B cell (primary cell): ENCODE measurements at regions not wholly inside any gene's neighbourhood (a gene's known extent, or its start where the extent isn't known, plus 50 kb on each side); places are given as distances from the start of the nearest gene placed in this dataset.

ENCODE experiments used
- ATAC-seq: fragments of 200-7000 bp; cut with Tn5 transposase; one replicate; pipeline ENCODE4 v1.10.0; 2021; ENCODE audit warnings: low read depth, mild to moderate bottlenecking, moderate number of reproducible peaks, moderate library complexity
- CTCF ChIA-PET: fragments of 350-600 bp; sonication (Branson Sonifier 250); formaldehyde crosslinking; loops from one replicate; lab custom pipeline; 2021; ENCODE audit warnings: antibody characterized with exemption, inconsistent platforms; lab: Charles Lee
- POLR2A ChIA-PET: fragments of 350-600 bp; sonication (Branson Sonifier 250); formaldehyde crosslinking; loops from one replicate; lab custom pipeline; 2021; ENCODE audit warnings: antibody characterized with exemption; lab: Charles Lee
- DNase-seq: peaks from one replicate; pipeline ENCODE4 v3.0.0; 2013
- H2AFZ ChIP-seq: 2 replicates; pipeline ENCODE4 v1.6.1; 2012; ENCODE audit warnings: mild to moderate bottlenecking, low read depth, low read length; ENCODE audit not compliant: insufficient read depth, poor library complexity, severe bottlenecking
- H3K27ac ChIP-seq, 2 donors: 1 replicate in 1 of 2; 2 replicates in 1 of 2; pipeline ENCODE4 v1.5.1; 2012 to 2013; ENCODE audit warnings: low read length in 2 of 2, mild to moderate bottlenecking in 2 of 2, moderate library complexity in 1 of 2
- H3K27me3 ChIP-seq, 4 experiments: fragments of 200-600 bp in 1 of 4; sonication (generic) in 1 of 4; replicated peaks in 1 of 4; 1 replicate in 2 of 4; 2 replicates in 2 of 4; pipeline versions ENCODE4 v1.6.1 to v1.7.0; 2013 to 2016; ENCODE audit warnings: low read length in 3 of 4, mild to moderate bottlenecking in 2 of 4, mixed read lengths in 1 of 4, moderate library complexity in 1 of 4; ENCODE audit not compliant: insufficient read depth in 4 of 4, control insufficient read depth in 3 of 4; ENCODE audit errors: control extremely low read depth in 1 of 4
- H3K36me3 ChIP-seq, 2 experiments: replicated peaks in 1 of 2; 1 replicate in 1 of 2; 2 replicates in 1 of 2; pipeline versions ENCODE4 v1.6.1 to v1.7.1; 2013; ENCODE audit warnings: low read length in 1 of 2; ENCODE audit not compliant: insufficient read depth in 2 of 2, control insufficient read depth in 1 of 2; ENCODE audit errors: control extremely low read depth in 1 of 2, extremely low read depth in 1 of 2
- H3K4me1 ChIP-seq, 2 donors: fragments of 200-600 bp in 1 of 2; sonication (generic) in 1 of 2; 1 replicate in 1 of 2; 2 replicates in 1 of 2; pipeline versions ENCODE4 v1.5.1 to v1.6.1; 2013 to 2017; ENCODE audit warnings: low read length in 2 of 2; ENCODE audit not compliant: control insufficient read depth in 2 of 2, insufficient read depth in 2 of 2
- H3K4me2 ChIP-seq: replicated peaks from 2 replicates; pipeline ENCODE3; 2012; ENCODE audit warnings: mild to moderate bottlenecking, low read depth, low read length; ENCODE audit not compliant: poor library complexity, severe bottlenecking
- H3K4me3 ChIP-seq, 5 experiments: fragments of 200-600 bp in 1 of 5; sonication (generic) in 1 of 5; 1 replicate in 3 of 5; 2 replicates in 2 of 5; pipeline versions ENCODE4 v1.5.1 to v1.7.0; 2011 to 2016; ENCODE audit warnings: low read length in 4 of 5, mild to moderate bottlenecking in 4 of 5, low read depth in 2 of 5, control low read depth in 1 of 5, moderate library complexity in 1 of 5; ENCODE audit not compliant: insufficient read depth in 1 of 5; ENCODE audit errors: control extremely low read depth in 1 of 5, extremely low read depth in 1 of 5
- H3K79me2 ChIP-seq: fragments of 200-600 bp; sonication (generic); one replicate; pipeline ENCODE4 v1.6.0; 2016; ENCODE audit warnings: low read length; ENCODE audit not compliant: control insufficient read depth, insufficient read depth
- H3K9ac ChIP-seq: fragments of 200-600 bp; sonication (generic); 2 replicates; pipeline ENCODE4 v1.6.1; 2017; ENCODE audit warnings: mild to moderate bottlenecking, low read length, moderate library complexity
- H3K9me3 ChIP-seq, 3 donors: one replicate each; pipeline versions ENCODE4 v1.6.1 to v1.7.1; 2013; ENCODE audit warnings: low read length in 2 of 3; ENCODE audit not compliant: control insufficient read depth in 2 of 3, insufficient read depth in 1 of 3; ENCODE audit errors: control extremely low read depth in 1 of 3
- H4K20me1 ChIP-seq: 2 replicates; pipeline ENCODE4 v1.6.0; 2012; ENCODE audit warnings: mild to moderate bottlenecking, low read length; ENCODE audit not compliant: insufficient read depth, control insufficient read depth, poor library complexity, severe bottlenecking
- H3K27ac Mint-ChIP-seq: one replicate; pipeline ENCODE4 v1.8.0; 2021; ENCODE audit warnings: mixed read lengths
- H3K27me3 Mint-ChIP-seq: one replicate; pipeline ENCODE4 v1.8.0; 2021; ENCODE audit warnings: mixed read lengths
- H3K4me1 Mint-ChIP-seq: one replicate; pipeline ENCODE4 v1.8.0; 2021; ENCODE audit warnings: mixed read lengths
- H3K4me3 Mint-ChIP-seq: one replicate; pipeline ENCODE4 v1.8.0; 2021; ENCODE audit warnings: mixed read lengths
- H3K9me3 Mint-ChIP-seq: one replicate; pipeline ENCODE4 v1.8.0; 2022; ENCODE audit warnings: mixed read lengths; ENCODE audit not compliant: insufficient read depth
- CTCF ChIP-seq: fragments of 200-600 bp; IDR thresholded peaks from one replicate; pipeline ENCODE4 v1.8.0; 2022; ENCODE audit warnings: antibody characterized with exemption, mild to moderate bottlenecking
- EZH2 ChIP-seq: IDR thresholded peaks from 2 replicates; pipeline ENCODE4 v1.6.1; 2012; ENCODE audit warnings: borderline replicate concordance, low read depth, mild to moderate bottlenecking, moderate library complexity, low read length; ENCODE audit not compliant: insufficient read depth, poor library complexity, severe bottlenecking
- WGBS: methylation state at CpG from one replicate; pipeline ENCODE4 v1.1.5; 2013; ENCODE audit warnings: missing lambda C conversion rate; ENCODE audit not compliant: insufficient coverage; 5-methylcytosine and 5-hydroxymethylcytosine counted together
- intact Hi-C: fragments of 100-400 bp; cut with micrococcal nuclease; formaldehyde crosslinking; loops from one replicate; pipeline ENCODE4 v1.10.0; 2022

DNA sequence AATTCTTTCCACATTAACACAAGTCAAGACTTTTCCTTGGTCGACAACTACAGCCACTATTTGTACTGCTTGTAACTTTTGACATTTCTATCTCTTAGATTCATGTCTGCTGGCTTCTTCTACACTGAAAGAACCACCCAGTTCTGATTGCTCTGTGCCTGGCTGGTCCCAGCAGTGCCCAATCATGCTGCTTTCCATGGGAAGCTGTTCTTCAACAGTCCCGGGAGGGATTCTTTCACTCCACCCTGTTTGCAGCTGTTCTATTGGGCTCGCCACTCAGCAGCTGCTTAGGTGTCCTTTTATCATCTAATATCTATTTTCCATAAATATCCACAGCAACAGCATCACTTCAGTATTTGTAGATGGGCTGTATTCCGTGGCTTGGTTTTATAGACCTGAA, 471.1 kb upstream of the SMIM21 start:
- no peak overlapping the region for H3K4me3 ChIP-seq
- no peaks in the 10 kb centered on the region for H3K36me3 ChIP-seq
- no peak overlapping the region for H3K4me3 Mint-ChIP-seq
- CTCF ChIA-PET = no interaction called here
- no peaks in the 10 kb centered on the region for H3K79me2 ChIP-seq
- H2AFZ ChIP-seq = no peak overlapping the region
- no peak for TF ChIP-seq CTCF
- TF ChIP-seq EZH2 = no peak
- H3K9me3 ChIP-seq = no peaks in the 10 kb centered on the region
- no peaks in the 10 kb centered on the region for H3K4me1 Mint-ChIP-seq
- H3K4me2 ChIP-seq = no peak overlapping the region
- H3K4me1 ChIP-seq = no peaks in the 10 kb centered on the region
- WGBS = 54% methylated on average over 2 of the region's 4 CpGs
- POLR2A ChIA-PET = no interaction called here
- H3K9me3 Mint-ChIP-seq = no peaks in the 10 kb centered on the region
- H3K27me3 Mint-ChIP-seq = no peaks in the 10 kb centered on the region
- H3K27ac Mint-ChIP-seq = no peak overlapping the region
- no peaks in the 10 kb centered on the region for H3K27me3 ChIP-seq
- intact Hi-C loops = no loop called here
- no peaks in the 10 kb centered on the region for H4K20me1 ChIP-seq
- no peak overlapping the region for H3K27ac ChIP-seq
- ATAC-seq (no peak), DNase-seq (no peak)
- no peak overlapping the region for H3K9ac ChIP-seq

GRCh38 chr18:75897386-75897785, 469.9 kb upstream of the SMIM21 start:
- intact Hi-C loops = no loop called here
- TF ChIP-seq EZH2 = no peak
- no peak for TF ChIP-seq CTCF
- Histone ChIP-seq H3K9me3 (no peaks in the 10 kb centered on the region), H2AFZ (no peak overlapping the region), H3K4me3 (no peak overlapping the region), H3K36me3 (no peaks in the 10 kb centered on the region), H3K79me2 (no peaks in the 10 kb centered on the region), H3K4me2 (no peak overlapping the region), H3K9ac (no peak overlapping the region), H3K27me3 (no peaks in the 10 kb centered on the region), H3K27ac (no peak overlapping the region), H3K4me1 (no peaks in the 10 kb centered on the region), H4K20me1 (no peaks in the 10 kb centered on the region)
- ChIA-PET CTCF (no interaction called here), POLR2A (no interaction called here)
- ATAC-seq (no peak), DNase-seq (no peak)
- H3K27me3 Mint-ChIP-seq = no peaks in the 10 kb centered on the region
- H3K9me3 Mint-ChIP-seq = no peaks in the 10 kb centered on the region
- no peak overlapping the region for H3K27ac Mint-ChIP-seq
- 92% methylated on average over 2 of the region's 7 CpGs for WGBS
- no peak overlapping the region for H3K4me3 Mint-ChIP-seq
- H3K4me1 Mint-ChIP-seq = no peaks in the 10 kb centered on the region
